ENCODE measurements at regions not wholly inside any gene's neighbourhood (a gene's known extent, or its start where the extent isn't known, plus 50 kb on each side); places are given as distances from the start of the nearest gene placed in this dataset.
"Not testable (repeated sequence)": the region's sequence is repeated elsewhere in the genome, so short reads cannot be mapped to it uniquely, and the experiment has no call there.

DNA sequence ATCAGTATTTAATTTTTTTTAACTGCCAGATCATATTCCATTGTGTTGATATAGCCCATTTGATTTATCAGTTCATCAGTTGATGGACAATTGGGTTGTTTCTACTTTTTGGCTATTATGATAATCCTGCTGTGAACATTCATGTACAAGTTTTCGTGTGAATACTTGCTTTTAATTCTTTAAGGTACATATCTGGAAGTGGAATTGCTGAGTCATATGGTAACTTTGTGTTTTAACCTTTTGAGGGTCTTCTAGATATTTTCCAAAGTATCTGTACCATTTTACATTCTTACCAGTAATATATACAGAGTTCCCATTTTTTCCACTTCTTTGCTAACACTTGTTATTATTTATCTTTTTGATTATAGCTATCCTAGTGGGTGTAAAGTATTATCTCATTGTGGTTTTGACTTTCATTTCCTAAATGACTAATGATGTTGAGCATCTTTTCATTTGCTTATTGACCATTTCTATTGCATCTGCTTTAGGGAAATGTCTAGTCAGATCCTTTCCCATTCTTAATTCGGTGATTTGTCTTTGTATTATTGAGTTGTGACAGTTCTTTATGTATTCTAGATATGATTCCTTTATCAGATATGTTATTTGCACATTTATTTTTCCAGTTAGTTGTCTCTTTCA lies 75.2 kb upstream of the NUDT6 start:
- no peaks in the 10 kb centered on the region for H3K4me1 ChIP-seq (ENCODE audit: control insufficient read depth, insufficient read depth, low read length, unreplicated experiment)
- no peaks in the 10 kb centered on the region for H3K27me3 ChIP-seq (ENCODE audit: insufficient read depth, low read length)
- no peaks in the 10 kb centered on the region for H3K79me2 ChIP-seq (ENCODE audit: control insufficient read depth, insufficient read depth, low read length, unreplicated experiment)
- no peak overlapping the region for H2AFZ ChIP-seq (ENCODE audit: low read length, unreplicated experiment)
- no peak overlapping the region for H3K4me3 ChIP-seq (ENCODE audit: low read depth, low read length)
- H3K27ac ChIP-seq (ENCODE audit: low read depth, low read length): no peak overlapping the region
- H3K36me3 ChIP-seq (ENCODE audit: insufficient read depth, low read length): no peaks in the 10 kb centered on the region

DNA sequence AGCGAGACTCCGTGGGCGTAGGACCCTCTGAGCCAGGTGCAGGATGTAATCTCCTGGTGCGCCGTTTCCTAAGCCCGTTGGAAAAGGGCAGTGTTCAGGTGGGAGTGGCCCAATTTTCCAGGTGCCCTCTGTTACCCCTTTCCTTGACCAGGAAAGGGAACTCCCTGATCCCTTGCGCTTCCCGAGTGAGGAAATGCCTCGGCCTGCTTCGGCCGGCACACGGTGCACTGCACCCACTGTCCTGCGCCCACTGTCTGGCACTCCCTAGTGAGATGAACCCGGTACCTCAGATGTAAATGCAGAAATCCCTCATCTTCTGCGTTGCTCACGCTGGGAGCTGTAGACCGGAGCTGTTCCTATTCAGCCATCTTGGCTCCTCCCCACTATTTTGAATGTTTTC lies 81.7 kb upstream of the NUDT6 start:
- not testable (repeated sequence) for H3K27ac ChIP-seq (ENCODE audit: low read depth, low read length); H3K27me3 ChIP-seq (ENCODE audit: insufficient read depth, low read length); H3K79me2 ChIP-seq (ENCODE audit: control insufficient read depth, insufficient read depth, low read length, unreplicated experiment); H3K36me3 ChIP-seq (ENCODE audit: insufficient read depth, low read length); H3K4me3 ChIP-seq (ENCODE audit: low read depth, low read length); H2AFZ ChIP-seq (ENCODE audit: low read length, unreplicated experiment); H3K4me1 ChIP-seq (ENCODE audit: control insufficient read depth, insufficient read depth, low read length, unreplicated experiment)

DNA sequence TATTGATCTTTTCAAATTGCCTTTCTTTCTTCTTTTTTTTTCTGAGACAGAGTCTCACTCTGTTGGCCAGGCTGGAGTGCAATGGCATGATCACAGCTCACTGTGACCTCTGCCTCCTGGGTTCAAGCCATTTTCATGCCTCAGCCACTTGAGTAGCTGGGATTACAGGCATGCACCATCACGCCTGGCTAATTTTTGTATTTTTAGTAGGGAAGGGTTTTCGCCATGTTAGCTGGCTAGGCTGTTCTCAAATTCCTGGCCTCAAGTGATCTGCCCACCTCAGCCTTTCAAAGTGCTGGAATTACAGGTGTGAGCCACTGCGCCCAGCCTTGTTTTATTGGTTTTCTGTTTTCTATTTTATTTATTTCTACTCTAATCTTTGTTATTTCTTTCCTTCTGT lies 82.7 kb upstream of the NUDT6 start:
- not testable (repeated sequence) for H3K4me1 ChIP-seq (ENCODE audit: control insufficient read depth, insufficient read depth, low read length, unreplicated experiment); H3K27ac ChIP-seq (ENCODE audit: low read depth, low read length); H3K36me3 ChIP-seq (ENCODE audit: insufficient read depth, low read length); H3K27me3 ChIP-seq (ENCODE audit: insufficient read depth, low read length); H3K79me2 ChIP-seq (ENCODE audit: control insufficient read depth, insufficient read depth, low read length, unreplicated experiment); H3K4me3 ChIP-seq (ENCODE audit: low read depth, low read length); H2AFZ ChIP-seq (ENCODE audit: low read length, unreplicated experiment)

DNA sequence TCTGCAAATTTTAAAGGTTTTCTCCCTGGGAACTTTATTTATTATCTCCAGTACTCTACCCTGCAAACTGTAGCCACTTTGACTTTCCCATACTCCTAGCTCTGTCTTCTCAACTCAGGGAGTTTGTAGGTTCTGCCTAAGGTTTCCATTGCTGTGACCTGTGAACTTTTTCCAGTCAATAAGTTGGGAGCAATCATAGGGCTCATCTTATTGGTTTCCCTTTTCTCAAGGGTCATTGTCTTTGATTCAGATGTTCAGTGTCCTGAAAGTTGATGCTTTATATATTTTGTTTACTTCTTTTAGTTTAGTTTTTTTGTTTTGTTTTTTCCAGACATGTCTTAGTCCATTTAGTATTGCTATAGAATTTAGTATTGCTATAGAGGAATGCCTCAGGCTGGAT lies 85.3 kb upstream of the NUDT6 start:
- Histone ChIP-seq H2AFZ (ENCODE audit: low read length, unreplicated experiment) (no peak overlapping the region), H3K27ac (ENCODE audit: low read depth, low read length) (no peak overlapping the region), H3K36me3 (ENCODE audit: insufficient read depth, low read length) (no peaks in the 10 kb centered on the region), H3K4me3 (ENCODE audit: low read depth, low read length) (no peak overlapping the region), H3K4me1 (ENCODE audit: control insufficient read depth, insufficient read depth, low read length, unreplicated experiment) (no peaks in the 10 kb centered on the region), H3K79me2 (ENCODE audit: control insufficient read depth, insufficient read depth, low read length, unreplicated experiment) (no peaks in the 10 kb centered on the region), H3K27me3 (ENCODE audit: insufficient read depth, low read length) (no peaks in the 10 kb centered on the region)

DNA sequence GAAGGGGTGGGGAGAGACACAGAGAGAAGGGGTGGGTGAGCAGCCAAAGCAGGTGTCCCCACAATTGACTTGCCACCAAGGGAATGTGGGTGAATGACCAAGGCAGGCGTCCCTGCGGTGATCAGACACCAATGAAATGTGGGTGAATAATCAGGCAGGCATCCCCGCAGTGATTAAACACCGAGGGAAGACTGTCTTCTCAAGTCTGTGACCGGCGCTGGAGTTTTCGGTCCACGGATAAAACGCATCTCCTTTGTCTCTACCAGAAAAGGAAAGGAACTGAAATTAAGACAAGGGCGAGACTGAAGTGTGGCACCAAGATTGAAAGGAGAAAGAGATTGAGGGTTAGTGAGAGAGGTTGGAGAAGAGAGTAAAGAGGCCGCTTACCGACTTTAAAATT lies 90.0 kb upstream of the NUDT6 start:
- not testable (repeated sequence) for H3K4me3 ChIP-seq (ENCODE audit: low read depth, low read length); H3K4me1 ChIP-seq (ENCODE audit: control insufficient read depth, insufficient read depth, low read length, unreplicated experiment)

DNA sequence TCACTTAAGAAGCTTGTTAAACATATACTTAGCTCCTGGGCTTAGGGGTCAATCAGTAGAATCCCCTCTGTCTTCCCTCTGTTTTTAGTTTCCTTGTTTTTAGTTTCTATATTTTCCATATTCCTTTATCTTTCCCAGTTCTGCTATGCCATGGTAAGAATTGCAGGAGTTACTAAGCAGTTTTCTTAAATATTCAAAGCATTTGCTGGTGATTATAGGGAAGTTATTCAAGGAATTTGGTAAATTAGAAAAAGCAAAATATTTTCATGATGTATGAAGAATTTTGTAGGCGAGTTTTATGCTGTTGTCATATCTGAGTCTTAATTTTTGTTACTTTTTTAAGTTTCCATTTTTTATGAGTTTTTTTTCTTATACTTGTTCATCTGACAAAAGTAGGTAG lies 91.6 kb upstream of the NUDT6 start:
- Histone ChIP-seq H3K27me3 (ENCODE audit: insufficient read depth, low read length) (no peaks in the 10 kb centered on the region), H3K27ac (ENCODE audit: low read depth, low read length) (no peak overlapping the region), H3K79me2 (ENCODE audit: control insufficient read depth, insufficient read depth, low read length, unreplicated experiment) (no peaks in the 10 kb centered on the region), H3K4me3 (ENCODE audit: low read depth, low read length) (no peak overlapping the region), H3K36me3 (ENCODE audit: insufficient read depth, low read length) (no peaks in the 10 kb centered on the region), H3K4me1 (ENCODE audit: control insufficient read depth, insufficient read depth, low read length, unreplicated experiment) (peaks cover 21% of the 10 kb centered on the region), H2AFZ (ENCODE audit: low read length, unreplicated experiment) (no peak overlapping the region)

More for the DNA sequence above, 90.0 kb upstream of the NUDT6 start:
- not testable (repeated sequence) for H3K27ac ChIP-seq (ENCODE audit: low read depth, low read length); H2AFZ ChIP-seq (ENCODE audit: low read length, unreplicated experiment); H3K27me3 ChIP-seq (ENCODE audit: insufficient read depth, low read length); H3K79me2 ChIP-seq (ENCODE audit: control insufficient read depth, insufficient read depth, low read length, unreplicated experiment); H3K36me3 ChIP-seq (ENCODE audit: insufficient read depth, low read length)

DNA sequence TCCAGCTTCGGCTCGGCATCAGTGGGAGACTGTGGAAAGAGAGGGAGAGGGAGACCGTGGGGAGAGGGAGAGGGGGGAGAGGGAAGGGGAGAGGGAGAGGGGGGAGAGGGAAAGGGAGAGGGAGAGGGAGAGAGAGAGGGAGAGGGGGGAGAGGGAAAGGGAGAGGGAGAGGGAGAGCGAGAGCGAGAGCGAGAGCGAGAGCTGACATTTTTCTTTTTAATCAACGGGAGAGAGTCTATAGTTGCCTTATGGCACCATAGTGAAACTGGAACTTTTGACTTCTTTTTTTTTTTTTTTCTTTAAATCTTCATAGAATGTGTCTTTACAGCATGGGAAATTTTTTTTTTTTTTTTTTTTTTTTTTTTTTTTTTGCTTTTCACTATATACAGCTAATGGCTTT lies 94.7 kb upstream of the NUDT6 start:
- no peak overlapping the region for H3K4me3 ChIP-seq (ENCODE audit: low read depth, low read length)
- peak overlapping the region; percentile 62 for H3K27ac ChIP-seq (ENCODE audit: low read depth, low read length)
- no peaks in the 10 kb centered on the region for H3K36me3 ChIP-seq (ENCODE audit: insufficient read depth, low read length)
- H3K4me1 ChIP-seq (ENCODE audit: control insufficient read depth, insufficient read depth, low read length, unreplicated experiment): peaks cover 23% of the 10 kb centered on the region
- no peaks in the 10 kb centered on the region for H3K27me3 ChIP-seq (ENCODE audit: insufficient read depth, low read length)
- H3K79me2 ChIP-seq (ENCODE audit: control insufficient read depth, insufficient read depth, low read length, unreplicated experiment): no peaks in the 10 kb centered on the region
- no peak overlapping the region for H2AFZ ChIP-seq (ENCODE audit: low read length, unreplicated experiment)

DNA sequence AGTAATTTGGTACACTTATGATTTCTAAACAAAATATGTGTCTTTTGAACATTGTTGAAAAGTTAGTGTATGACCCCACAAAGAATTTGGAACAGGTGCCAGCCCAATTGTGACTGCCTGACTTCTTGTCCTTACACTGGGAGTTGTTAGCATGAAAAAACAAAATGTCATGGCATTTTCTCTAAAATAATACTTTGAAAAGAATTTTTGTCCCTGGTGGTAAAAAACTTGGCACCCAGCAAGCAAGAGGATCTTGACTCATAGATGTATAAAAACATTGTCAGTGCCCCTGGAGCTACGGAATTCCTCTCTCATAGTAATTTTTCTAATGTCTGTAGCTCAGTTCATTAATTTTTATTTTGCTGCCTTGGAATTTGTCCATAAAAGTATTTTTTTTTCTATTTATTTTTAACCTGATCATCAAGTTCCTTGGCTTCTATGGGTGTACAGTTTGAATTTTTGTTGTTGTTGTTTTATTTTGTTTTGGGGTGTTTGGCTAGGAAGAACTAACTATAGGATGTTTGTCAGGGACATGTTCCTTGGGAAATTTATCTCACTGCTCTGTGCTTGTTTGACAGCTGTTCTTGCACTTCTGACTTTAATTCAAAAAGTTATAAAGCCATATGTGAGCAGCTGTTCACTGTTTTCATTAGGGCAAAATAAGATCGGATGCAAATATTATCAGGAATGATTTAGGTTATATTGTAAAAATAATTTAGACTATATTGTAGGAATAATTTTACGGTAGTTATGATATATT lies 95.4 kb upstream of the NUDT6 start:
- Histone ChIP-seq H3K4me3 (ENCODE audit: low read depth, low read length) (no peak overlapping the region; the same call in 1 of the 2 replicates), H2AFZ (ENCODE audit: low read length, unreplicated experiment) (no peak overlapping the region), H3K27me3 (ENCODE audit: insufficient read depth, low read length) (no peaks in the 10 kb centered on the region), H3K79me2 (ENCODE audit: control insufficient read depth, insufficient read depth, low read length, unreplicated experiment) (no peaks in the 10 kb centered on the region), H3K36me3 (ENCODE audit: insufficient read depth, low read length) (no peaks in the 10 kb centered on the region), H3K27ac (ENCODE audit: low read depth, low read length) (peak overlapping the region; percentile 68), H3K4me1 (ENCODE audit: control insufficient read depth, insufficient read depth, low read length, unreplicated experiment) (peaks cover 23% of the 10 kb centered on the region)

DNA sequence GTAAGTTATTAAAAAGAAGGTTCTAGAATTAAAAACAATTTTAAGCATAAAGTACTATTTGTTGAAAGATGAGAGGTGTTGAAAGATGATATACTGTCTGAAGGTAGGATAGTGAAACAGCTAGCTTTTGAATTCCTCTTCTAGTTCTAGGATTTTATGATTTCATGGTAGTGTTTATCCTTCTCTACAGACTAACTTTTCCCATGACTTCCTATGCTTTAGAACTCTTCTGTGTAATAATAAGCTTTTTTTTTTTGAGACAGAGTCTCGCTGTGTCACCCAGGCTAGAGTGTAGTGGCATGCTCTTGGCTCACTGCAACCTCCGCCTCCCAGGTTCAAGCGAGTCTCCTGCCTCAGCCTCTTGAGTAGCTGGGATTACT lies 96.0 kb upstream of the NUDT6 start:
- Histone ChIP-seq H3K27ac (ENCODE audit: low read depth, low read length) (peak overlapping the region; percentile 68), H2AFZ (ENCODE audit: low read length, unreplicated experiment) (no peak overlapping the region), H3K4me3 (ENCODE audit: low read depth, low read length) (no peak overlapping the region), H3K27me3 (ENCODE audit: insufficient read depth, low read length) (no peaks in the 10 kb centered on the region), H3K4me1 (ENCODE audit: control insufficient read depth, insufficient read depth, low read length, unreplicated experiment) (peaks cover 23% of the 10 kb centered on the region), H3K79me2 (ENCODE audit: control insufficient read depth, insufficient read depth, low read length, unreplicated experiment) (no peaks in the 10 kb centered on the region), H3K36me3 (ENCODE audit: insufficient read depth, low read length) (no peaks in the 10 kb centered on the region)

DNA sequence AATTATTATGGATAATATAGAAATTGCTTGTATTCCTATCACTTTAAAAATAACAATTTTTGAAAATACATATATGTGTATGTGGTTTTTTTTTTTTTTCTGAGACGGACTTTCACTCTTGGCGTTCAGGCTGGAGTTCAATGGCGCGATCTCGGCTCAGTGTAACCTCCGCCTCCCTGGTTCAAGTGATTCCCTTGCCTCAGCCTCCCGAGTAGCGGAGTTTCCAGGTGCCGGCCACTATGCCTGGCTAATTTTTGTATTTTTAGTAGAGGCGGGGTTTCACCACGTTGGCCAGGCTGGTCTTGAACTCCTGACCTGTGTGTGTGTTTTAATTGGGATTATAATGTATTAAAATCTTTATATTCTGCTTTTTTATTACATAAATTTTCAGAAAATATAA lies 97.9 kb upstream of the NUDT6 start:
- no peaks in the 10 kb centered on the region for H3K79me2 ChIP-seq (ENCODE audit: control insufficient read depth, insufficient read depth, low read length, unreplicated experiment)

DNA sequence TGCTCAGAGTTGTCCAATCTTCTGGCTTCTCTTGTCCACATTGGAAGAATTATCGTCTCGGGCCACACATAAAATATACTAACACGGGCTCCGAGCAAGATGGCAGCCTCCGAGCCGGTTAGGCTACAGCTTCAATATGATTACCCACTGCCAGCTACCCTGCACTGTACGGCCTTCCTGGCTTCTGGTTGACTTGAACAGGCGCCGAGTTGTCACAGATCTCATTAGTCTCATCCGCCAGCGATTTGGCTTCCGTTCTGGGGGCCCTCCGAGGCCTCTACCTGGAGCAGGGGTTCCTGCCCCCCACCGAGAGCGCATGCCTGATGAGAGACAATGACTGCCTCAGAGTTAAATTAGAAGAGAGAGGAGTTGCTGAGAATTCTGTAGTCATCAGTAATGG lies 101.2 kb upstream of the NUDT6 start:
- H3K27ac ChIP-seq (ENCODE audit: low read depth, low read length): no peak overlapping the region

More for the DNA sequence above, 97.9 kb upstream of the NUDT6 start:
- Histone ChIP-seq H3K4me1 (ENCODE audit: control insufficient read depth, insufficient read depth, low read length, unreplicated experiment) (peaks cover 19% of the 10 kb centered on the region), H3K27ac (ENCODE audit: low read depth, low read length) (no peak overlapping the region), H2AFZ (ENCODE audit: low read length, unreplicated experiment) (no peak overlapping the region), H3K4me3 (ENCODE audit: low read depth, low read length) (no peak overlapping the region), H3K36me3 (ENCODE audit: insufficient read depth, low read length) (no peaks in the 10 kb centered on the region), H3K27me3 (ENCODE audit: insufficient read depth, low read length) (no peaks in the 10 kb centered on the region)

More for the DNA sequence above, 101.2 kb upstream of the NUDT6 start:
- Histone ChIP-seq H3K27me3 (ENCODE audit: insufficient read depth, low read length) (no peaks in the 10 kb centered on the region), H2AFZ (ENCODE audit: low read length, unreplicated experiment) (no peak overlapping the region), H3K4me3 (ENCODE audit: low read depth, low read length) (no peak overlapping the region), H3K79me2 (ENCODE audit: control insufficient read depth, insufficient read depth, low read length, unreplicated experiment) (no peaks in the 10 kb centered on the region), H3K4me1 (ENCODE audit: control insufficient read depth, insufficient read depth, low read length, unreplicated experiment) (peaks cover 6% of the 10 kb centered on the region), H3K36me3 (ENCODE audit: insufficient read depth, low read length) (0 out of 2 replicates have a peak, but pooled peaks cover 6% of the 10 kb centered on the region)
